Aorta (tissue), 5 donors: ENCODE measurements at regions not wholly inside any gene's neighbourhood (a gene's known extent, or its start where the extent isn't known, plus 50 kb on each side); places are given as distances from the start of the nearest gene placed in this dataset.

ENCODE experiments used
- ATAC-seq: fragments of 200-7000 bp; cut with Tn5 transposase; one replicate; pipeline ENCODE4 v1.9.1; 2022; ENCODE audit warnings: moderate library complexity; ENCODE audit not compliant: low FRiP score
- DNase-seq, 2 donors: peaks; one replicate each; pipeline ENCODE4 v3.0.0-alpha.2; 2020
- H3K27ac ChIP-seq, 2 donors: one replicate each; pipeline ENCODE4 v1.5.1; 2013; ENCODE audit warnings: low read length in 2 of 2, mild to moderate bottlenecking in 2 of 2, moderate library complexity in 2 of 2, control low read depth in 1 of 2, inconsistent platforms in 1 of 2, low read depth in 1 of 2
- H3K27me3 ChIP-seq, 2 donors: one replicate each; pipeline ENCODE4 v1.6.1; 2013; ENCODE audit warnings: control low read depth in 1 of 2, low read length in 1 of 2, mild to moderate bottlenecking in 1 of 2, moderate library complexity in 1 of 2; ENCODE audit not compliant: insufficient read depth in 2 of 2, control insufficient read depth in 1 of 2
- H3K36me3 ChIP-seq, 2 donors: one replicate each; pipeline ENCODE4 v1.6.1; 2013; ENCODE audit warnings: control low read depth in 1 of 2, low read length in 1 of 2, mild to moderate bottlenecking in 1 of 2; ENCODE audit not compliant: insufficient read depth in 2 of 2, control insufficient read depth in 1 of 2
- H3K4me1 ChIP-seq, 2 donors: one replicate each; pipeline ENCODE4 v1.6.1; 2013; ENCODE audit warnings: low read length in 2 of 2, control low read depth in 1 of 2, mild to moderate bottlenecking in 1 of 2, moderate library complexity in 1 of 2; ENCODE audit not compliant: insufficient read depth in 2 of 2, control insufficient read depth in 1 of 2
- H3K4me3 ChIP-seq, 2 donors: one replicate each; pipeline ENCODE4 v1.5.1; 2013; ENCODE audit warnings: low read length in 2 of 2, control low read depth in 1 of 2, mild to moderate bottlenecking in 1 of 2
- H3K9me3 ChIP-seq: one replicate; pipeline ENCODE4 v1.6.1; 2013; ENCODE audit warnings: mild to moderate bottlenecking, low read length; ENCODE audit not compliant: control insufficient read depth
- WGBS, 2 donors: extraction: QIAGEN DNeasy Blood & Tissue Kit; methylation state at CpG; one replicate each; pipeline ENCODE4 v1.1.7; 2013; 5-methylcytosine and 5-hydroxymethylcytosine counted together
- intact Hi-C, 2 donors: fragments of 100-400 bp; cut with DNase I; formaldehyde crosslinking; loops; one replicate each; pipeline versions ENCODE4 v1.14.2 to v1.15.0; 2022
- donor health status: healthy with polysubstance abuse.
- donor health status: Bipolar disorder and iron deficiency.
- donor health status: DM: no; HTN: no; CAD: no.
- donor health status: DM: no; HTN: no; CAD: no.
- donor health status: DM: yes; HTN: yes; CAD: no.

DNA sequence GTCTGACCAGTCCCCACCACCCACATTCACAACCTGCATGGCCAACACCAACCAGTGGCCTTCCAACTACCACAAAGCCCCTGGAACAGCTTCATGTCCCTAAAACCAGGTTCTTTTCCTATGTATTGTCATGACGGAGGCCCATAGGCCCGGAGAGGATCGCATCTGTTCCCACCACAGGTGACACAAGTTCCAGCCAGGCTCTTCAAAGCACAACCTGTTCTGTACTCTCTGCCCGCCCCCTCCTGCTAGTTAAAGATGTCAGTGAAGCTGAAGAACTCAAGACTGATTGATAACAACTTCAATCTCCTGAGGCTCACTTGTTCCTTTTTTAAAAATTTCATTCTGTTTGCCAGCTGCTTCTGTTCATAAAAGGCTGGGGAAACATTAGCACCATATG is 121.1 kb upstream of the GUCY1A2 start:
- WGBS, 2 donors = 94 to 95% methylated on average over 4 of the region's 4 CpGs
- H3K4me1 ChIP-seq = no peaks in the 10 kb centered on the region
- H3K9me3 ChIP-seq = peaks cover 2% of the 10 kb centered on the region
- H3K4me3 ChIP-seq = no peak overlapping the region
- H3K27me3 ChIP-seq = no peaks in the 10 kb centered on the region
- DNase-seq (no peak), ATAC-seq (no peak)
- H3K27ac ChIP-seq = no peak overlapping the region
- no peaks in the 10 kb centered on the region for H3K36me3 ChIP-seq
- intact Hi-C loops = no loop called here

DNA sequence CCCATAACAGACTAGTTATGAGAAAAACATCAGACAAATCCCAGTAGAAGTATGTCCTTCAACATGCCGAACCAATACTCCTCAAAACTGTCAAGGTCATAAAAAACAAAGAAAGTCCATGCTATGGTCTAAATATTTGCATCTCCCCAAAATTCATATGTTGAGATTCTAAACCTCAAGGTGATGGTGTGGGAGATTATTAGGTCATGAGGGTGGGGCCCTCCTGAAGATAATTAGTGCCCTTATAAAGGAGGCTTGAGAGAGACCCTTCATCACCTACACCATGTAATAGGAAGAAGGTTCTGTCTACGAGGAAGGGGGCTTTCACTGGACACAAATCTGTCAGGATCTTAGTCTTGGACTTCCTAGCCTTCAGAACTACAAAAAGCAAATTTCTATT is 118.6 kb upstream of the GUCY1A2 start:
- intact Hi-C loops = no loop called here
- H3K27me3 ChIP-seq = no peaks in the 10 kb centered on the region
- H3K27ac ChIP-seq = no peak overlapping the region
- 94 to 95% methylated on average over 2 of the region's 2 CpGs for WGBS, 2 donors
- H3K4me1 ChIP-seq = no peaks in the 10 kb centered on the region
- H3K4me3 ChIP-seq = no peak overlapping the region
- H3K9me3 ChIP-seq = no peaks in the 10 kb centered on the region
- DNase-seq (no peak), ATAC-seq (no peak)
- H3K36me3 ChIP-seq = no peaks in the 10 kb centered on the region

DNA sequence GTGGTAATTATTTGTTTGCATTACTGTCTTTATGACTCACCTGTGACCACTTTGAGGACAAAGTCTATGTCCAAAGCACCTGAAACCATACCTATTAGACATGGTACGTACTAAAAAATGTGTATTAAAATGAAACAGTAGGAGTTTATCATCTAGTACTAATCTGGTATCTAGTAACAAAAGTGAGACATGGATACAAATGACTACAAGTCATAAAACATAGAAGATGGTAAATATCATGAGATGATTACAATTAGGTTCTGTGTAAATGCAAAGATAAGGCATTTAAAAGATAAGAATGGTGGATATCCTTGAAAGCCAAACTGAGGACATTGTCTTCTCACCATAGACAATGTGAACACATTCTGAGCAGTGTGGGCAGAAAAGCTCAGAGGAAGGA is 113.5 kb upstream of the GUCY1A2 start:
- intact Hi-C loops = no loop called here
- ATAC-seq = no peak
- H3K4me3 ChIP-seq = no peak overlapping the region
- 92% methylated on average over 1 of the region's 1 CpG for WGBS, 2 donors
- no peak overlapping the region for H3K27ac ChIP-seq
- no peaks in the 10 kb centered on the region for H3K4me1 ChIP-seq
- H3K36me3 ChIP-seq = no peaks in the 10 kb centered on the region
- no peak for DNase-seq
- H3K9me3 ChIP-seq = peaks cover 2% of the 10 kb centered on the region
- H3K27me3 ChIP-seq = no peaks in the 10 kb centered on the region

DNA sequence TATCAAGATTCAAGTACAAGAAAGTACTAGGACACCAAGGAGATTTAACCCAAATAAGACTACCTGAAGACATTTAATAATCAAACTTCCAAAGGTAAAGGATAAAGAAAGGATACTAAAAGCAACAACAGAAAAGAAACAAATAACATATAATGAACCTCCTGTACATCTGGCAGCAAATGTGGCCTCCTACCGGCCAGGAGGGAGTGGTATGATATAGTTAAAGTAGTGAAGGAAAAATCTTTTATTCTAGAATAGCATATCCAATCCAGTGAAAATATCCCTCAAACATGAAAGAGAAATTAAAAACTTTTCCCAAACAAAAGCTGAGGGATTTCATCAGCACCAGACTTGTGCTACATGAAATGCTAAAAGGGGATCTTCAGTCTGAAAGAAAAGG is 104.7 kb upstream of the GUCY1A2 start:
- WGBS, 2 donors = 60 to 70% methylated on average over 1 of the region's 1 CpG
- no peak overlapping the region for H3K27ac ChIP-seq
- no peak overlapping the region for H3K4me3 ChIP-seq
- H3K9me3 ChIP-seq = peaks cover 2% of the 10 kb centered on the region
- DNase-seq (no peak), ATAC-seq (no peak)
- no peaks in the 10 kb centered on the region for H3K4me1 ChIP-seq
- H3K36me3 ChIP-seq = no peaks in the 10 kb centered on the region
- H3K27me3 ChIP-seq = no peaks in the 10 kb centered on the region
- intact Hi-C loops = no loop called here

DNA sequence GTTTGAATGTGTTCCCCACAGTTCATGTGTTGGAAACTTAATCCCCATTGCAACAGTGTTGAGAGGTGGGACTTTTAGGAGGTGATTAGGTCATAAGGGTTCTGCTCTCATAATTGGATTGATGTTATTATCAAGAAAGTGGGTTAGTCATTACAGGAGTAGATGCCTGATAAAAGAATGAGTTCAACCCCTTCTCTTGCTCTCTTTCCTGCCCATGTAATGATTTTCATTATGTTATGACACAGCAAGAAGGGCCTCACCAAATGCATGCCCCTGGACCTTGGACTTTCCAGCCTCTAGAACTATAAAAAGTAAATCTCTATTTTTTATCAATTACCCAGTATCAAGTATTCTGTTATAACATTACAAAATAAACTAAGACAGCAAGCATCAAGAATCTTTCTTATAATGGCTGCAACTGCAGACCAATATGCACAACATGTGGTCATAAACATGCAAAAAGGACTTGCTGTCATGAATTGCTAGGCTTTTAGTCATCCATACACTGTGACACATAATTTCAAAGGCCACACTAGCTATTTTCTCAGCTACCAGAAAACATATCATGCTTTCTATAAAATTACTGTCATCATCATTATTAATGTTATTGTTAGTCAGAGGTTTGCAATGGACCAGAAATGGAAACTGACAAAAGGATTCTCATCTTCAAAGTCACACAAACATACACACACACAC is 99.9 kb upstream of the GUCY1A2 start:
- intact Hi-C loops = no loop called here
- Histone ChIP-seq H3K36me3 (no peaks in the 10 kb centered on the region), H3K27ac (no peak overlapping the region), H3K4me3 (no peak overlapping the region), H3K9me3 (peaks cover 2% of the 10 kb centered on the region), H3K27me3 (no peaks in the 10 kb centered on the region), H3K4me1 (no peaks in the 10 kb centered on the region)
- no peak for ATAC-seq
- no peak for DNase-seq

DNA sequence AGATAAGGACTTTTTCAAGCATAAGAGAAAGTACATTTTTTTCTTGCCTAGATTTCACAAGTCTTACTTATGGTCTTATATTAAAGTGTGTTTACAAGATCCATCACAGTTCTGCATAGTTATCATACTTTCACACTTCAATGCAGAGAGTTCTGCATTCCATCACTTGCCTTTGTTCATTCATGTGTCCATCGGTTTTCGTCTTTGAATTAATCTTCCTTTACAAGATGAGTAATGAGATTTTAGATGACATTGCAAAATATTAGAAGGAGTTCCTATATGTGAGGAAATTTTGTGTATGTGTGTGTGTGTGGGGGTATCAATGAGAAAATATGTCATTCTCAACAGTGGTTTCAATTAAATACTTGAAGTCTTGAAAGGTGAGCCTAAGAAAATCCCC is 98.1 kb upstream of the GUCY1A2 start:
- no peak for DNase-seq
- Histone ChIP-seq H3K4me3 (no peak overlapping the region), H3K36me3 (no peaks in the 10 kb centered on the region), H3K27me3 (no peaks in the 10 kb centered on the region), H3K9me3 (peaks cover under 1% of the 10 kb centered on the region), H3K27ac (no peak overlapping the region), H3K4me1 (no peaks in the 10 kb centered on the region)
- intact Hi-C loops = no loop called here
- ATAC-seq = no peak
- WGBS, 2 donors = 13 to 26% methylated on average over 2 of the region's 2 CpGs

DNA sequence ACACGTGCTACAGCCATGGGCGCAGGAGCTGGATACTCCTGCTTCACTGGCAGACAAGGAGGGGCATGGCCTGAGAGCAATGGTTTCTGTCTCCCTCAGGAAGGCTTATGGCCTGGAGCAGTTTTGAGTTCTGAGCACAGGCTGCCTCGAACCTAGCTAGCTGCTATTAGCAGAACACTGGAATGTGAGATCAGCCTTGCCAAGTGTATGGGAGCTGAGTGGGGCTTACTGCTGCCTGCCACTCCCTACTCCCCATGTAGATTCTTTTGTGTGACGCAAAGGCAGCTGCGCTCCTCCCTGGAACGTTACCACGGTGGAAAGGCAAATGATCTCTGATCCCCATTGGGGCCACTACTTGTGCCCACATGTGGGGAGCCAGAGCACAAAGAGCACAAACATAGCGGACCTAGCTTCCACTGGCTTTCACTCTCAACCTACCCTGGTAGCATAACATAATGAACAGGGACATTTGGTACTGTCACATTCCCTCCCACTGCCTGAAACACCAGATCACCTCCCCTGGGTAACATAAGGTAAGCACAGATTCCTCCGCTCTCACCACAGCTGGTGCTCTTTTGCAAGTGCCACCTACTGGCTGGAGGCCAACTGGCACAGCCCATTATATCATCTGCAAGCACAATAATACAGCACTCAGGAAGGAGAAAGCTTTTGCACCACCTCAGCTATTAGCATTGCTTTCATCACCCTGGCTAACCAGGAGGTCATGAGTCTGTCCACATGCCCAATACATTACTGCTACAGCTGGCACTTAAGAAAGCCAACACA is 84.6 kb upstream of the GUCY1A2 start:
- no peak overlapping the region for H3K4me3 ChIP-seq
- 80 to 86% methylated on average over 9 of the region's 9 CpGs for WGBS, 2 donors
- H3K4me1 ChIP-seq = no peaks in the 10 kb centered on the region
- no peak overlapping the region for H3K27ac ChIP-seq
- DNase-seq (no peak), ATAC-seq (no peak)
- no peaks in the 10 kb centered on the region for H3K36me3 ChIP-seq
- H3K27me3 ChIP-seq = no peaks in the 10 kb centered on the region
- intact Hi-C loops = no loop called here
- peaks cover 2% of the 10 kb centered on the region for H3K9me3 ChIP-seq

DNA sequence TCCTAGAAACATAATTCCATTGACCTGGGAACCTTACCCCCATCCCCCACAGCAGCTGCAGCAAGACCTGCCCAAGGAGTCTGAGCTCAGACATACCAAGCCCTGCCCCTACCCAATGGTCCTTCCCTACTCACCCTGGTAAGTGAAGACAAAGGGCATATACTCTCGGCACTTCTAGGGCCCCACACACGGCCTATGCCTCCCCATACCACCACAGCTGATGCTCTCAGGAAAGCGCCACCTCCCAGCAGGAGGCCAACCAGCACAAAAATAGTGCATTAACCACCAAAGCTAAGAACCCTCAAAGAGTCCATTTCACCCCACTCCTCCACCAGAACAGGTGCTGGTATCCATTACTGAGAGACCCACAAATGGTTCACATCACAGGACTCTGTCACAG is 74.4 kb upstream of the GUCY1A2 start:
- Histone ChIP-seq H3K9me3 (no peaks in the 10 kb centered on the region), H3K4me3 (no peak overlapping the region), H3K36me3 (no peaks in the 10 kb centered on the region), H3K27me3 (no peaks in the 10 kb centered on the region), H3K4me1 (no peaks in the 10 kb centered on the region), H3K27ac (no peak overlapping the region)
- WGBS, 2 donors = 74 to 92% methylated on average over 3 of the region's 3 CpGs
- no peak for DNase-seq
- ATAC-seq = no peak
- intact Hi-C loops = no loop called here

DNA sequence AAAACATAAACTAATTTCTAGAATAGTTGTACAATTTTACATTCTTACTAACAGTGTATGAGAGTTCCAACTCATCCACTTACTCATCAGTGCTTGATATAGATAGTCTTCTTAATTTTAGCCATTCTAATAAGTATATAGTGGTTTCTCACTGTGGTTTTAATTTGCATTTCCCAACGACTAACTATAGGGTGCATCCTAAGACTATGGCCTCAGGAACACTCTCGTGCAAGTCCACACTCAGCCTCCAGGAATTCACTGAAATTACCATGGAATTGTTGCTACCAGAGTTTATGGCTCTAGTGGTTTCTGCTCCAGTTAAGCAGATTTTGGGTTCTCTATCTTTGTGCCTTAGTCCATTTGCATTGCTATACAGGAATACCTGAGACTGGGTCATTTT is 60.1 kb upstream of the GUCY1A2 start:
- no peak overlapping the region for H3K4me3 ChIP-seq
- WGBS, 2 donors = 54 to 59% methylated on average over 2 of the region's 2 CpGs
- no peaks in the 10 kb centered on the region for H3K27me3 ChIP-seq
- intact Hi-C loops = no loop called here
- H3K36me3 ChIP-seq = no peaks in the 10 kb centered on the region
- H3K9me3 ChIP-seq = peaks cover 2% of the 10 kb centered on the region
- ATAC-seq (no peak), DNase-seq (no peak)
- H3K27ac ChIP-seq = no peak overlapping the region
- no peaks in the 10 kb centered on the region for H3K4me1 ChIP-seq
